Gastroesophageal sphincter (tissue), 3 donors: ENCODE measurements at regions not wholly inside any gene's neighbourhood (a gene's known extent, or its start where the extent isn't known, plus 50 kb on each side); places are given as distances from the start of the nearest gene placed in this dataset.

ENCODE experiments used
- CTCF ChIP-seq, 4 experiments: fragments of 200-600 bp in 2 of 4; fragments of 450-650 bp in 2 of 4; sonication (generic) in 1 of 4; IDR thresholded peaks; one replicate each; pipeline ENCODE4 v1.5.1; 2017 to 2019; ENCODE audit warnings: antibody characterized with exemption in 4 of 4, mild to moderate bottlenecking in 2 of 4, moderate library complexity in 2 of 4
- EP300 ChIP-seq: sonication (generic); formaldehyde crosslinking; IDR thresholded peaks from one replicate; pipeline ENCODE4 v1.6.1; 2017; ENCODE audit warnings: antibody characterized with exemption, mild to moderate bottlenecking
- POLR2A ChIP-seq, 2 donors: fragments of 450-650 bp; IDR thresholded peaks; one replicate each; pipeline ENCODE4 v1.6.1; 2017; ENCODE audit warnings: antibody characterized with exemption in 2 of 2, mild to moderate bottlenecking in 2 of 2, moderate library complexity in 1 of 2

- TF ChIP-seq POLR2A (IDR thresholded peaks at IDR 0.05), result no peak
- TF ChIP-seq EP300, result no peak
- no peak for TF ChIP-seq CTCF (IDR thresholded peaks at IDR 0.05)
Measured at GRCh38 chr18:77967071-77967470, 717.4 kb downstream of the GALR1 start.
